Chondrocyte (in vitro differentiated cells): ENCODE measurements at regions not wholly inside any gene's neighbourhood (a gene's known extent, or its start where the extent isn't known, plus 50 kb on each side); places are given as distances from the start of the nearest gene placed in this dataset.

Experiments
- DNase-seq: peaks from one replicate; pipeline ENCODE4 v3.0.0; 2021; ENCODE audit warnings: mixed read lengths, low spot score
- H3K27ac Mint-ChIP-seq: one replicate; pipeline ENCODE4 v1.8.0; 2021; ENCODE audit warnings: mild to moderate bottlenecking, moderate library complexity, mixed read lengths; ENCODE audit not compliant: unreplicated experiment
- H3K27me3 Mint-ChIP-seq: 2 replicates; pipeline ENCODE4 v1.8.0; 2021; ENCODE audit warnings: low read depth, mixed read lengths
- H3K36me3 Mint-ChIP-seq: 2 replicates; pipeline ENCODE4 v1.8.0; 2021; ENCODE audit warnings: low read depth, mixed read lengths
- H3K4me1 Mint-ChIP-seq: 2 replicates; pipeline ENCODE4 v1.8.0; 2021; ENCODE audit warnings: low read depth, mild to moderate bottlenecking, mixed read lengths
- H3K4me3 Mint-ChIP-seq: one replicate; pipeline ENCODE4 v1.8.0; 2021; ENCODE audit warnings: mild to moderate bottlenecking, moderate library complexity, mixed read lengths; ENCODE audit not compliant: unreplicated experiment
- H3K9me3 Mint-ChIP-seq: 2 replicates; pipeline ENCODE4 v1.8.0; 2021; ENCODE audit warnings: low read depth, mixed read lengths
- TF ChIP-seq, protein P1 (sequence below): fragments of 200-600 bp; sonication (generic); IDR thresholded peaks from 2 replicates; pipeline ENCODE4 v1.5.0; 2021; ENCODE audit warnings: antibody characterized with exemption, mild to moderate bottlenecking, moderate library complexity

DNA sequence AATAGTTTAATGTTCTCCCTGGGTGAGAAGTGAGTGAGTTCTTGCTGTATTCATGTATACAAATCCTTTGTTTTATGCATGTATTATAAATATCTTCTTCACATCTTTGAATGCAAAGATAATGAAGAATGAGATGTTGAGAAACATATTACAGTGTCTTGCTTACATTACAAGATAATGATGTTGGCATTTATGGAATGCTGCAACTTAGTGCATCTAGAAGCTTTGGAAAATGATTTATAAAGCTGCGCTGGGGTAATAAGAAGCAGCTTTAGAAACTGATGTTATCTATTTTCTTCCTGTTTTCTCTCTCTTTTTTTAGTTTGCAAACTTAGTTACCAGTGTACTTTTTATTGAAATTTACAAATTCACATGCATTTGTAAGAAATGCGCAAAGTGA, 673.4 kb downstream of the KCTD16 start:
- Mint-ChIP-seq H3K4me1 (no peaks in the 10 kb centered on the region), H3K36me3 (no peaks in the 10 kb centered on the region), H3K27ac (no peak overlapping the region), H3K27me3 (peaks cover 1% of the 10 kb centered on the region), H3K9me3 (peaks cover 3% of the 10 kb centered on the region), H3K4me3 (no peak overlapping the region)
- DNase-seq = no peak
- TF ChIP-seq, protein P1, sequence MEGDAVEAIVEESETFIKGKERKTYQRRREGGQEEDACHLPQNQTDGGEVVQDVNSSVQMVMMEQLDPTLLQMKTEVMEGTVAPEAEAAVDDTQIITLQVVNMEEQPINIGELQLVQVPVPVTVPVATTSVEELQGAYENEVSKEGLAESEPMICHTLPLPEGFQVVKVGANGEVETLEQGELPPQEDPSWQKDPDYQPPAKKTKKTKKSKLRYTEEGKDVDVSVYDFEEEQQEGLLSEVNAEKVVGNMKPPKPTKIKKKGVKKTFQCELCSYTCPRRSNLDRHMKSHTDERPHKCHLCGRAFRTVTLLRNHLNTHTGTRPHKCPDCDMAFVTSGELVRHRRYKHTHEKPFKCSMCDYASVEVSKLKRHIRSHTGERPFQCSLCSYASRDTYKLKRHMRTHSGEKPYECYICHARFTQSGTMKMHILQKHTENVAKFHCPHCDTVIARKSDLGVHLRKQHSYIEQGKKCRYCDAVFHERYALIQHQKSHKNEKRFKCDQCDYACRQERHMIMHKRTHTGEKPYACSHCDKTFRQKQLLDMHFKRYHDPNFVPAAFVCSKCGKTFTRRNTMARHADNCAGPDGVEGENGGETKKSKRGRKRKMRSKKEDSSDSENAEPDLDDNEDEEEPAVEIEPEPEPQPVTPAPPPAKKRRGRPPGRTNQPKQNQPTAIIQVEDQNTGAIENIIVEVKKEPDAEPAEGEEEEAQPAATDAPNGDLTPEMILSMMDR = no peak

DNA sequence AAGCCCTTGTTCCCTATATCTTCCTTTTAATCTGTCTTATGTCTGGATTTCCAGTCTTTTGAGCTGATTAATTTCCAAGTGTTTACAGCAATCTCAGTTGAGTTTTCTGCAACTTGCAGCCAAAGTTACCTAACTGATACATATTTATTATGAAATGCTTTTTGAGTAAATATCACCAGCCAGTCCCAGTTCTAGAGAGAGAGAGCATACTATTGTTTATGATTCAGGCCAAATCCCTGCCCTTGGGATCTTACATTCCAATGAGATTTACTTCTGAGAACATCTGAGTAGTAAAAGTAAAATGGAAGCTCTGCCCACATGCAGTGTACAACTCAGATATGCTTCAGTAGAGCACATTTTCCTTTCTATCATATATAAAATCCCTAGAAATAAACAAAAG, 661.7 kb downstream of the KCTD16 start:
- no peaks in the 10 kb centered on the region for H3K4me1 Mint-ChIP-seq
- TF ChIP-seq, protein P1 = no peak
- H3K27ac Mint-ChIP-seq = no peak overlapping the region
- peaks cover 6% of the 10 kb centered on the region for H3K9me3 Mint-ChIP-seq
- no peak for DNase-seq
- H3K27me3 Mint-ChIP-seq = peaks cover 4% of the 10 kb centered on the region
- no peaks in the 10 kb centered on the region for H3K36me3 Mint-ChIP-seq
- H3K4me3 Mint-ChIP-seq = no peak overlapping the region

DNA sequence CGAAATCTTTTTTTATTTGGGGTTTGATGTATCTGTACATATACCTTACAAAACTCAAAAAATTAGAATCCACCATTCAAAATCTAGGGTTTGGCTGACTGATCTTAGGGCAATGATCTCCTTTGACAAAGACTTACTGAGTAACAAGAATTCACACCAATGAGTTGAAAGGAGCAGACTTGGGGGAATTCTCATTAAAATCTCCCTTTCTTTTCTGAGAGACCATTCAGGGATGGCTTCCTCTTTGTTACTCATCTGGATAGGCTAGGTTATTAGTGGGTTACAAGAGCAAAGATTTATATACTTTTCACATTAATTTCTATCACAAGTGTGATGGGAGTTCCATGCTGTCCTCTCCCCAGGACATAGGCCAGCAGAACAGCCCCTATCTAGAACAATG, 661.0 kb downstream of the KCTD16 start:
- Mint-ChIP-seq H3K4me1 (no peaks in the 10 kb centered on the region), H3K9me3 (peaks cover 10% of the 10 kb centered on the region), H3K36me3 (no peaks in the 10 kb centered on the region), H3K27ac (no peak overlapping the region), H3K4me3 (no peak overlapping the region), H3K27me3 (peaks cover 4% of the 10 kb centered on the region)
- DNase-seq = no peak
- TF ChIP-seq, protein P1 = no peak

DNA sequence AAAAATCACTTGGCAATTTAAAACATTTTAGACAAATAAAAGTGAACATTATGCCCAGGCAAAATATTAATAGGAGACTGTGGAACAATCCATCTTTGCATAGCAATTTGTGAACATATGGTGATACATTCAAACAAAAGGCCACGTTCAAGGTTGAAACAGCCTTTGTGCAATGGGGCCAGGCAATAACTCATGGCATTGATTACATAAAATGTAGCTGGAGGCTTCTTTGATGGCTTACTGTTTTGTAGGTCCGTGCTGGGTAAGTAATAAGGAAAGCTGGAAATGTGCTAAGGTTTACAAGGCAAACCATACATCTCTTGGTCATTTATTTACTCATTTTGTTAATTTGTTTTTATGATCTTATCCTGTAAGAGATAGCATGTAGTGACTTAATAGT, 651.8 kb downstream of the KCTD16 start:
- Mint-ChIP-seq H3K4me1 (no peaks in the 10 kb centered on the region), H3K27ac (no peak overlapping the region), H3K27me3 (no peaks in the 10 kb centered on the region), H3K4me3 (no peak overlapping the region), H3K36me3 (no peaks in the 10 kb centered on the region), H3K9me3 (peaks cover 6% of the 10 kb centered on the region)
- TF ChIP-seq, protein P1 = no peak
- DNase-seq = no peak

DNA sequence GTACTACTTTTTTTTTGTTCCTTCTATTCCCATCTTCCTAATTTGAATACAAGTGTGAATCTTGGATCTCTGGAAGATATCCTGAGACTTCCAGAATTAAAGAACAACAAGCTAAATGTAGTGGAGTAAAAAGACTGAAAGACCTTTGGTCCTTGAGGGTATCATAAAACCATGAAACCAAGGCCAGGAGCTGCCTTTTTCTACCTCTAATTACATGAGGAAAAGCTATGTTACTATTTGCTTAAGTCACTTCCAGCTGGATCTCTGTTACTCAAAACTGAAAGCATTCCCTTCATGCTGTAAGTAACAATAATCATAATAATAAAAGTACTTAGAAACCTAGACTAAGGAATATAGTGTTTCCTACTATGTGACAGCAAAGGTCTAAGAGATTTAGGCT, 649.6 kb downstream of the KCTD16 start:
- TF ChIP-seq, protein P1 = no peak
- Mint-ChIP-seq H3K27me3 (no peaks in the 10 kb centered on the region), H3K4me3 (no peak overlapping the region), H3K27ac (no peak overlapping the region), H3K9me3 (peaks cover 3% of the 10 kb centered on the region), H3K36me3 (no peaks in the 10 kb centered on the region), H3K4me1 (no peaks in the 10 kb centered on the region)
- no peak for DNase-seq
